ENCODE measurements at regions not wholly inside any gene's neighbourhood (a gene's known extent, or its start where the extent isn't known, plus 50 kb on each side); places are given as distances from the start of the nearest gene placed in this dataset.

- WGBS: 90% methylated on average over 17 of the region's 17 CpGs
Measured at GRCh38 chr5:2181557-2181956, 298.8 kb upstream of the IRX4 start.

GRCh38 chr5:2181149-2181548, 298.4 kb upstream of the IRX4 start:
- no peak for DNase-seq (ENCODE audit: low read depth in 6 of 9, low spot score in 9 of 9)
- H3K36me3 ChIP-seq (ENCODE audit: control insufficient read depth in 2 of 2, insufficient read depth in 2 of 2, low read length in 1 of 2): no peaks in the 10 kb centered on the region
- H3K4me1 ChIP-seq (ENCODE audit: control insufficient read depth in 2 of 2, insufficient read depth in 2 of 2, low read length in 2 of 2): no peaks in the 10 kb centered on the region
- H3K9me3 ChIP-seq (ENCODE audit: control insufficient read depth in 2 of 2, insufficient read depth in 1 of 2, low read length in 1 of 2): peaks cover 2 to 4% of the 10 kb centered on the region in 2 donors
- no peaks in the 10 kb centered on the region for H3K27me3 ChIP-seq (ENCODE audit: control insufficient read depth in 2 of 2, insufficient read depth in 1 of 2, low read length in 1 of 2)
- WGBS: 63% methylated on average over 8 of the region's 8 CpGs
- H3K27ac ChIP-seq (ENCODE audit: low read depth in 1 of 2, low read length in 1 of 2): no peak overlapping the region
- no peak overlapping the region for H3K4me3 ChIP-seq (ENCODE audit: low read length in 2 of 2)

More at GRCh38 chr5:2181557-2181956, 298.8 kb upstream of the IRX4 start:
- Histone ChIP-seq H3K27ac (ENCODE audit: low read depth in 1 of 2, low read length in 1 of 2) (no peak overlapping the region), H3K9me3 (ENCODE audit: control insufficient read depth in 2 of 2, insufficient read depth in 1 of 2, low read length in 1 of 2) (peaks cover 2 to 4% of the 10 kb centered on the region in 2 donors), H3K27me3 (ENCODE audit: control insufficient read depth in 2 of 2, insufficient read depth in 1 of 2, low read length in 1 of 2) (no peaks in the 10 kb centered on the region), H3K4me1 (ENCODE audit: control insufficient read depth in 2 of 2, insufficient read depth in 2 of 2, low read length in 2 of 2) (no peaks in the 10 kb centered on the region), H3K4me3 (ENCODE audit: low read length in 2 of 2) (no peak overlapping the region), H3K36me3 (ENCODE audit: control insufficient read depth in 2 of 2, insufficient read depth in 2 of 2, low read length in 1 of 2) (no peaks in the 10 kb centered on the region)
- no peak for DNase-seq (ENCODE audit: low read depth in 6 of 9, low spot score in 9 of 9)

GRCh38 chr5:2180456-2180855, 297.7 kb upstream of the IRX4 start:
- H3K9me3 ChIP-seq (ENCODE audit: control insufficient read depth in 2 of 2, insufficient read depth in 1 of 2, low read length in 1 of 2): peaks cover 2 to 4% of the 10 kb centered on the region in 2 donors
- no peak overlapping the region for H3K4me3 ChIP-seq (ENCODE audit: low read length in 2 of 2)
- H3K4me1 ChIP-seq (ENCODE audit: control insufficient read depth in 2 of 2, insufficient read depth in 2 of 2, low read length in 2 of 2): no peaks in the 10 kb centered on the region
- no peak for DNase-seq (ENCODE audit: low read depth in 6 of 9, low spot score in 9 of 9)
- no peaks in the 10 kb centered on the region for H3K36me3 ChIP-seq (ENCODE audit: control insufficient read depth in 2 of 2, insufficient read depth in 2 of 2, low read length in 1 of 2)
- no peak overlapping the region for H3K27ac ChIP-seq (ENCODE audit: low read depth in 1 of 2, low read length in 1 of 2)
- H3K27me3 ChIP-seq (ENCODE audit: control insufficient read depth in 2 of 2, insufficient read depth in 1 of 2, low read length in 1 of 2): no peaks in the 10 kb centered on the region
- WGBS: 88% methylated on average over 17 of the region's 17 CpGs

- Histone ChIP-seq H3K36me3 (ENCODE audit: control insufficient read depth in 2 of 2, insufficient read depth in 2 of 2, low read length in 1 of 2) (no peaks in the 10 kb centered on the region), H3K27ac (ENCODE audit: low read depth in 1 of 2, low read length in 1 of 2) (no peak overlapping the region), H3K27me3 (ENCODE audit: control insufficient read depth in 2 of 2, insufficient read depth in 1 of 2, low read length in 1 of 2) (no peaks in the 10 kb centered on the region), H3K9me3 (ENCODE audit: control insufficient read depth in 2 of 2, insufficient read depth in 1 of 2, low read length in 1 of 2) (peaks cover 2 to 4% of the 10 kb centered on the region in 2 donors), H3K4me3 (ENCODE audit: low read length in 2 of 2) (no peak overlapping the region), H3K4me1 (ENCODE audit: control insufficient read depth in 2 of 2, insufficient read depth in 2 of 2, low read length in 2 of 2) (no peaks in the 10 kb centered on the region)
- DNase-seq (ENCODE audit: low read depth in 6 of 9, low spot score in 9 of 9): no peak
- WGBS: 96% methylated on average over 23 of the region's 23 CpGs
Measured at GRCh38 chr5:2179861-2180260, 297.1 kb upstream of the IRX4 start.

- no peak for DNase-seq (ENCODE audit: low read depth in 6 of 9, low spot score in 9 of 9)
- H3K27ac ChIP-seq (ENCODE audit: low read depth in 1 of 2, low read length in 1 of 2): no peak overlapping the region
- H3K4me3 ChIP-seq (ENCODE audit: low read length in 2 of 2): no peak overlapping the region
- no peaks in the 10 kb centered on the region for H3K4me1 ChIP-seq (ENCODE audit: control insufficient read depth in 2 of 2, insufficient read depth in 2 of 2, low read length in 2 of 2)
- 93% methylated on average over 12 of the region's 12 CpGs for WGBS
- H3K36me3 ChIP-seq (ENCODE audit: control insufficient read depth in 2 of 2, insufficient read depth in 2 of 2, low read length in 1 of 2): no peaks in the 10 kb centered on the region
- peaks cover 0 to 2% of the 10 kb centered on the region in 2 donors for H3K9me3 ChIP-seq (ENCODE audit: control insufficient read depth in 2 of 2, insufficient read depth in 1 of 2, low read length in 1 of 2)
- peaks cover 0 to 3% of the 10 kb centered on the region in 2 donors for H3K27me3 ChIP-seq (ENCODE audit: control insufficient read depth in 2 of 2, insufficient read depth in 1 of 2, low read length in 1 of 2)
Measured at GRCh38 chr5:2178528-2178927, 295.8 kb upstream of the IRX4 start.

- no peak overlapping the region for H3K27ac ChIP-seq (ENCODE audit: low read depth in 1 of 2, low read length in 1 of 2)
- DNase-seq (ENCODE audit: low read depth in 6 of 9, low spot score in 9 of 9): no peak
- H3K9me3 ChIP-seq (ENCODE audit: control insufficient read depth in 2 of 2, insufficient read depth in 1 of 2, low read length in 1 of 2): peaks cover 0 to 2% of the 10 kb centered on the region in 2 donors
- H3K4me1 ChIP-seq (ENCODE audit: control insufficient read depth in 2 of 2, insufficient read depth in 2 of 2, low read length in 2 of 2): no peaks in the 10 kb centered on the region
- H3K27me3 ChIP-seq (ENCODE audit: control insufficient read depth in 2 of 2, insufficient read depth in 1 of 2, low read length in 1 of 2): peaks cover 0 to 3% of the 10 kb centered on the region in 2 donors
- H3K4me3 ChIP-seq (ENCODE audit: low read length in 2 of 2): no peak overlapping the region
- WGBS: 88% methylated on average over 12 of the region's 12 CpGs
- no peaks in the 10 kb centered on the region for H3K36me3 ChIP-seq (ENCODE audit: control insufficient read depth in 2 of 2, insufficient read depth in 2 of 2, low read length in 1 of 2)
Measured at GRCh38 chr5:2178071-2178477, 295.3 kb upstream of the IRX4 start.

- WGBS: 92% methylated on average over 7 of the region's 7 CpGs
- Histone ChIP-seq H3K4me1 (ENCODE audit: control insufficient read depth in 2 of 2, insufficient read depth in 2 of 2, low read length in 2 of 2) (no peaks in the 10 kb centered on the region), H3K27ac (ENCODE audit: low read depth in 1 of 2, low read length in 1 of 2) (no peak overlapping the region), H3K27me3 (ENCODE audit: control insufficient read depth in 2 of 2, insufficient read depth in 1 of 2, low read length in 1 of 2) (peaks cover 0 to 6% of the 10 kb centered on the region in 2 donors), H3K4me3 (ENCODE audit: low read length in 2 of 2) (no peak overlapping the region), H3K9me3 (ENCODE audit: control insufficient read depth in 2 of 2, insufficient read depth in 1 of 2, low read length in 1 of 2) (peaks cover 0 to 2% of the 10 kb centered on the region in 2 donors), H3K36me3 (ENCODE audit: control insufficient read depth in 2 of 2, insufficient read depth in 2 of 2, low read length in 1 of 2) (no peaks in the 10 kb centered on the region)
- no peak for DNase-seq (ENCODE audit: low read depth in 6 of 9, low spot score in 9 of 9)
Measured at GRCh38 chr5:2177244-2177643, 294.5 kb upstream of the IRX4 start.

GRCh38 chr5:2176581-2176980, 293.9 kb upstream of the IRX4 start:
- 52% methylated on average over 1 of the region's 1 CpG for WGBS
- Histone ChIP-seq H3K36me3 (ENCODE audit: control insufficient read depth in 2 of 2, insufficient read depth in 2 of 2, low read length in 1 of 2) (no peaks in the 10 kb centered on the region), H3K27ac (ENCODE audit: low read depth in 1 of 2, low read length in 1 of 2) (no peak overlapping the region), H3K4me1 (ENCODE audit: control insufficient read depth in 2 of 2, insufficient read depth in 2 of 2, low read length in 2 of 2) (no peaks in the 10 kb centered on the region), H3K9me3 (ENCODE audit: control insufficient read depth in 2 of 2, insufficient read depth in 1 of 2, low read length in 1 of 2) (peaks cover 0 to 2% of the 10 kb centered on the region in 2 donors), H3K27me3 (ENCODE audit: control insufficient read depth in 2 of 2, insufficient read depth in 1 of 2, low read length in 1 of 2) (peaks cover 0 to 6% of the 10 kb centered on the region in 2 donors), H3K4me3 (ENCODE audit: low read length in 2 of 2) (no peak overlapping the region)
- no peak for DNase-seq (ENCODE audit: low read depth in 6 of 9, low spot score in 9 of 9)

GRCh38 chr5:2175842-2176404, 293.2 kb upstream of the IRX4 start:
- DNase-seq (ENCODE audit: low read depth in 6 of 9, low spot score in 9 of 9): no peak
- Histone ChIP-seq H3K27me3 (ENCODE audit: control insufficient read depth in 2 of 2, insufficient read depth in 1 of 2, low read length in 1 of 2) (peaks cover 0 to 6% of the 10 kb centered on the region in 2 donors), H3K27ac (ENCODE audit: low read depth in 1 of 2, low read length in 1 of 2) (no peak overlapping the region), H3K4me1 (ENCODE audit: control insufficient read depth in 2 of 2, insufficient read depth in 2 of 2, low read length in 2 of 2) (no peaks in the 10 kb centered on the region), H3K9me3 (ENCODE audit: control insufficient read depth in 2 of 2, insufficient read depth in 1 of 2, low read length in 1 of 2) (peaks cover 0 to 2% of the 10 kb centered on the region in 2 donors), H3K36me3 (ENCODE audit: control insufficient read depth in 2 of 2, insufficient read depth in 2 of 2, low read length in 1 of 2) (no peaks in the 10 kb centered on the region), H3K4me3 (ENCODE audit: low read length in 2 of 2) (no peak overlapping the region)
- 91% methylated on average over 29 of the region's 29 CpGs for WGBS

Measured in thymus (tissue), 11 donors.